RWPE2 (cell line): ENCODE measurements at regions not wholly inside any gene's neighbourhood (a gene's known extent, or its start where the extent isn't known, plus 50 kb on each side); places are given as distances from the start of the nearest gene placed in this dataset.

Experiments used
- ATAC-seq: fragments of 200-7000 bp; cut with Tn5 transposase; 3 replicates; pipeline ENCODE4 v1.9.1; 2021; ENCODE audit warnings: low read depth
- DNase-seq: peaks from one replicate; pipeline ENCODE4 v3.0.0-alpha.2; 2020; ENCODE audit warnings: low spot score
- H3K27ac ChIP-seq: fragments of 450-650 bp; 2 replicates; pipeline ENCODE4 v1.5.1; 2017; ENCODE audit warnings: mild to moderate bottlenecking; ENCODE audit not compliant: poor library complexity, severe bottlenecking
- H3K27me3 ChIP-seq: fragments of 250-450 bp; sonication (Bioruptor Pico); 2 replicates; pipeline ENCODE4 v1.5.1; 2021; ENCODE audit warnings: mild to moderate bottlenecking, moderate library complexity; ENCODE audit not compliant: insufficient read depth, poor library complexity, severe bottlenecking
- H3K36me3 ChIP-seq: fragments of 250-450 bp; sonication (Bioruptor Pico); 2 replicates; pipeline ENCODE4 v1.5.1; 2020; ENCODE audit warnings: low read depth, mild to moderate bottlenecking, moderate library complexity
- H3K4me1 ChIP-seq: fragments of 250-450 bp; sonication (Bioruptor Pico); 2 replicates; pipeline ENCODE4 v1.5.1; 2021; ENCODE audit warnings: mild to moderate bottlenecking, moderate library complexity; ENCODE audit not compliant: insufficient read depth, poor library complexity, severe bottlenecking
- H3K4me3 ChIP-seq: fragments of 250-450 bp; sonication (Bioruptor Pico); 2 replicates; pipeline ENCODE4 v1.5.1; 2021; ENCODE audit warnings: mild to moderate bottlenecking, moderate library complexity; ENCODE audit not compliant: severe bottlenecking
- H3K9me3 ChIP-seq: fragments of 250-450 bp; sonication (Bioruptor Pico); 2 replicates; pipeline ENCODE4 v1.5.1; 2021; ENCODE audit warnings: mild to moderate bottlenecking, moderate library complexity; ENCODE audit not compliant: severe bottlenecking
- CTCF ChIP-seq: fragments of 450-650 bp; IDR thresholded peaks from one replicate; pipeline ENCODE4 v1.5.1; 2017; ENCODE audit warnings: mild to moderate bottlenecking, moderate library complexity; ENCODE audit not compliant: poor library complexity, severe bottlenecking

DNA sequence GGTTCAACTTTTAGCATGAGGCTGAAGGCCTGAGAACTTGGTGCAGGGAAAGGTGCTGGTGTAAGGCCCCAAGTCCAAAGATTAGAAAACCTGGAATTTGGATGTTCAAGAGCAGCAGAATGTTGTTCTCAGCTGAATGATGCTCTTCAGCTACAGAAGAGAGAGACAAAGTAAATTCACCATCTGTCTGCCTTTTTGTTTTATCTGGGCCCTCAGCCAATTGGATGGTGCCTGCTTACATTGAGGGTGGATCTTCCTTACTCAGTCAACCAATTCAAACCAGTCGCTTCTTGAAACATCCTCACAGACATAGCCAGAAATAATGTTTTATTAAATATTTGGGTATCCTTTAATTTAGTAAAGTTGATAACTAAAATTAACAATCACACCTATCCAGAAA is 748.2 kb upstream of the ADAMTS5 start:
- no peak for TF ChIP-seq CTCF
- DNase-seq (no peak), ATAC-seq (no peak)
- H3K27ac ChIP-seq, result no peak overlapping the region
- H3K4me1 ChIP-seq, result no peaks in the 10 kb centered on the region
- no peaks in the 10 kb centered on the region for H3K27me3 ChIP-seq
- H3K9me3 ChIP-seq, result peaks cover 2% of the 10 kb centered on the region
- H3K36me3 ChIP-seq, result no peaks in the 10 kb centered on the region
- no peak overlapping the region for H3K4me3 ChIP-seq

DNA sequence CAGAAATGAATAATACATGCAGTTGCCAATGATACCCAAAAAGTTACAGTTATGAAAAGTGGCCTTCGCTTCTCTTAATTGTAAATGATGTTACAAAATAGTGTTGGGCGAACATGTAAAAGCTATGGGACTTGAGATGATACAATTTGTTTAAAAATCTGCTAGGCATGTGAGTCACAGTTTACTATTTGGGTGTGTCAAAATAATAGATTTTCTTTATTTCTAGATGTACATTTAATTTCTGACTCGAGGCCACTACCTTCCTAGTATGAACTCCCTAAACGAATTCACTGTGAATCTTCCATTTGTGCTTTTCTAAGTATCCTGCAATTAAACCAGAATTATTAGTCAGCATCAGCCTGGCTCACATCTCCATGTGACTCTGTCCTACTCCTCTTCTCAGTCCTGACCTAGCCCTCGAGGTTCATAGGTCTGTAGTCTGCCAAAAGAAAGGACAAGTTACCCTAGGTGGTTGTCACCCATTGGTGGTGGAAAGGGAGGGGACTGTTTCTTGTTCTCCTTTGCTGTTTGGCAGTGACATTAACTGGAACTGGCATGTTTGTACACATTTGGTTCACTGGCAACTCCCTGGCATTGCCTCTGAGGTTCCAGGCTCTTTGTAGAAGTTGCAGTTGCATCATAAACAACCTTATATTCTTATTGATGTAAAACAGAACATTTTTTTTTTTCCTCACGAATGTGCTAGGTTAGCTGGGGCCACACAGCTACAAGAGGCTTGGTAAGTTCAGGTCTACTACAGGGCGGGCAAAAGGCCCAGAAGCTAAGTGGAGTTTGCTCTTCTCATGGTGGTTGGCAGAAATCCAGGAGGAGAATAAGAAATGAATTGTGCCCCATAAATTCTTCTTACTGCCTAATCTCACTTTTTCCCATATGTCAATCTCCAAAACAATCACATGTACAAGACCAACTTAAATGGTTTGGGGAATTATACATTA is 746.5 kb upstream of the ADAMTS5 start:
- no peak for ATAC-seq
- Histone ChIP-seq H3K36me3 (no peaks in the 10 kb centered on the region), H3K27me3 (no peaks in the 10 kb centered on the region), H3K4me1 (no peaks in the 10 kb centered on the region), H3K9me3 (peaks cover 2% of the 10 kb centered on the region), H3K4me3 (no peak overlapping the region), H3K27ac (no peak overlapping the region)
- no peak for TF ChIP-seq CTCF
- DNase-seq, result no peak

DNA sequence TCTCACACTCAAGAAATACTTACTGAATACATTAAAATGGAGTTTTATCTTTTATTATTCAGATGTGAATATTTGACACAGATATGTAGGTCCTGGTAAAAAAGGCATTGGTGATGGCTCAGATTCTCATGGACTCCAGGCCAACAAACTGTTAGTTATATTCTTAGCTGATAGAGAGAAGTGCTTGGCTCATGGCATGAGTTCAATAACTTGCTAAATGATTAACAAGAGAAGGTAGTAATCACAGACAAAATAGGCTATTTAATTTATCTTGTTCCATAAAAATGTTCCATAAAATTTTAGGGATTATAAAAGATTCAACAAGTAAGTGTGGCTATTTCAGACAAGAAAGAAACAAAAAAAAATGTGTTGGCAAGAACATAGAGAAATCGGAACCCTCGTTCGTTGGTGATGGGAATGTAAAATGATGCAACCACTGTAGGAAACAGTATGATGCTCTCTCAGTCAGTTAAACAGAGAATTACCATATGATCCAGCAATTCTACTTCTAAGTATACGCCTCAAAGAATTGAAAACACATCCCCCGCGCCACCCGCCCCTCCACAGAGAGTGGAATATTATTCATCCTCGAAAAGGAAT is 737.8 kb upstream of the ADAMTS5 start:
- Histone ChIP-seq H3K36me3 (no peaks in the 10 kb centered on the region), H3K27me3 (no peaks in the 10 kb centered on the region), H3K27ac (no peak overlapping the region), H3K4me3 (no peak overlapping the region), H3K4me1 (peaks cover 6% of the 10 kb centered on the region), H3K9me3 (no peaks in the 10 kb centered on the region)
- DNase-seq (no peak), ATAC-seq (no peak)
- TF ChIP-seq CTCF, result no peak

- H3K4me3 ChIP-seq, result no peak overlapping the region
- no peaks in the 10 kb centered on the region for H3K27me3 ChIP-seq
- ATAC-seq (no peak), DNase-seq (no peak)
- H3K9me3 ChIP-seq, result no peaks in the 10 kb centered on the region
- no peak for TF ChIP-seq CTCF
- no peaks in the 10 kb centered on the region for H3K36me3 ChIP-seq
- no peak overlapping the region for H3K27ac ChIP-seq
- H3K4me1 ChIP-seq, result peaks cover 6% of the 10 kb centered on the region
Measured at GRCh38 chr21:27703791-27704190, 736.9 kb upstream of the ADAMTS5 start.
